GM06990 (cell line): ENCODE measurements at regions not wholly inside any gene's neighbourhood (a gene's known extent, or its start where the extent isn't known, plus 50 kb on each side); places are given as distances from the start of the nearest gene placed in this dataset.
A peak's percentile ranks its signal among the peaks of the same experiment; 100 is the strongest.

Source experiments
- DNase-seq: peaks from one replicate; pipeline ENCODE4 v3.0.0-alpha.2; 2011; ENCODE audit not compliant: insufficient read length; ENCODE audit errors: extremely low read depth
- H3K27me3 ChIP-seq: replicated peaks from 2 replicates; pipeline ENCODE4 v1.6.0; 2011; ENCODE audit warnings: low read length; ENCODE audit not compliant: control insufficient read depth, insufficient read depth
- H3K36me3 ChIP-seq: 2 replicates; pipeline ENCODE4 v1.5.1; 2011; ENCODE audit warnings: low read length; ENCODE audit not compliant: control insufficient read depth, insufficient read depth
- H3K4me3 ChIP-seq: replicated peaks from 2 replicates; pipeline ENCODE4 v1.5.1; 2011; ENCODE audit warnings: low read depth, mild to moderate bottlenecking, control low read depth, low read length
- TF ChIP-seq, protein P1 (sequence below): IDR thresholded peaks from 2 replicates; pipeline ENCODE4 v1.5.1; 2011; ENCODE audit warnings: low read length, control low read depth, mild to moderate bottlenecking, inconsistent platforms; ENCODE audit not compliant: insufficient read depth, poor library complexity, severe bottlenecking

DNA sequence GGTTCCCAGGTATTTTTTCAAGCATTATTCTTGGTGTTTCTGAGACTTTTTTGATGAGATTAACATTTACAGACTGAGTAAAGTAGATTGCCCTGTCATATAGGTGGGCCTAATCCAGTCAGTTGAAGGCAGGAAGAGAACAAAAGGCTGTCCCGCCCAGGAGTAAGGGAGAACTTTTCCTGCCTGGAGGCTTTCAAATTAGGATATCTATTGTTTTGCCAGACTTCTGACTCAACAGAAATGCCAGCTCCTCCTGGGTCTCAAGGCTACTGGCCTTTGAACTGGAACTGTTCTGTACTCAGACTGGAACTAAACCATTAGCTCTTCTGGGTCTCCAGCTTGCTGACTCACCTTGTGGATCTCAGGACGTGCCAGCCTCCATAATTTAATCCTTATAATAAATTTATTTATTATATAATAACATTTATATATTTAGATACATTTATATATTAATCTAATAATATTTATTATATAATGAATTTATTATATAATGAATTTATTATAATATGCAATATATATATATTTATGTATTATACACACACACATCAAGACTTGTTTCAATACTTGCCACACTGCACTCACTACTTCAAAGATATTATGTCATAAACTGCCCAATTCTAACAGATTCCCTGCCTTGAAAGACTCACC lies 510.8 kb upstream of the B3GALT2 start:
- DNase-seq: no peak
- Histone ChIP-seq H3K4me3 (no peak overlapping the region), H3K36me3 (no peaks in the 10 kb centered on the region), H3K27me3 (no peaks in the 10 kb centered on the region)
- TF ChIP-seq, protein P1, sequence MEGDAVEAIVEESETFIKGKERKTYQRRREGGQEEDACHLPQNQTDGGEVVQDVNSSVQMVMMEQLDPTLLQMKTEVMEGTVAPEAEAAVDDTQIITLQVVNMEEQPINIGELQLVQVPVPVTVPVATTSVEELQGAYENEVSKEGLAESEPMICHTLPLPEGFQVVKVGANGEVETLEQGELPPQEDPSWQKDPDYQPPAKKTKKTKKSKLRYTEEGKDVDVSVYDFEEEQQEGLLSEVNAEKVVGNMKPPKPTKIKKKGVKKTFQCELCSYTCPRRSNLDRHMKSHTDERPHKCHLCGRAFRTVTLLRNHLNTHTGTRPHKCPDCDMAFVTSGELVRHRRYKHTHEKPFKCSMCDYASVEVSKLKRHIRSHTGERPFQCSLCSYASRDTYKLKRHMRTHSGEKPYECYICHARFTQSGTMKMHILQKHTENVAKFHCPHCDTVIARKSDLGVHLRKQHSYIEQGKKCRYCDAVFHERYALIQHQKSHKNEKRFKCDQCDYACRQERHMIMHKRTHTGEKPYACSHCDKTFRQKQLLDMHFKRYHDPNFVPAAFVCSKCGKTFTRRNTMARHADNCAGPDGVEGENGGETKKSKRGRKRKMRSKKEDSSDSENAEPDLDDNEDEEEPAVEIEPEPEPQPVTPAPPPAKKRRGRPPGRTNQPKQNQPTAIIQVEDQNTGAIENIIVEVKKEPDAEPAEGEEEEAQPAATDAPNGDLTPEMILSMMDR: no peak

DNA sequence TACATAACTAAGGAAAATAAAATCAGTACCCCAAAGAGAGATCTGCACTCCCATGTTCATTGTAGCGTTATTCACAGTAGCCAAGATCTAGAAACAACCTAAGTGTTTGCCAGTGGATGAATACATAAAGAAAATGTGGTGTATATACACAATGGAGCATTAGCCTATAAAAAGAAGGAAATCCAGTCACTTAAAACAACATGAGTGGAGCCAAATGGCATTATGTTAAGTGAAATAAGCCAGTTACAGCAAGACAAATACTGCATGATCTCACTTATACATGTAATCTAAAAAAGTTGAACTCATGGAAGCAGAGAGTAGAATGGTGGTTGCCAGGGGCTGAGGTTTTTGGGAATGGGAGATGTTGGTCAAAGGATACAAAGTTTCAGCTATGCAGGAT lies 508.3 kb upstream of the B3GALT2 start:
- no peaks in the 10 kb centered on the region for H3K27me3 ChIP-seq
- no peak overlapping the region for H3K4me3 ChIP-seq
- TF ChIP-seq, protein P1: no peak
- H3K36me3 ChIP-seq: no peaks in the 10 kb centered on the region
- no peak for DNase-seq

DNA sequence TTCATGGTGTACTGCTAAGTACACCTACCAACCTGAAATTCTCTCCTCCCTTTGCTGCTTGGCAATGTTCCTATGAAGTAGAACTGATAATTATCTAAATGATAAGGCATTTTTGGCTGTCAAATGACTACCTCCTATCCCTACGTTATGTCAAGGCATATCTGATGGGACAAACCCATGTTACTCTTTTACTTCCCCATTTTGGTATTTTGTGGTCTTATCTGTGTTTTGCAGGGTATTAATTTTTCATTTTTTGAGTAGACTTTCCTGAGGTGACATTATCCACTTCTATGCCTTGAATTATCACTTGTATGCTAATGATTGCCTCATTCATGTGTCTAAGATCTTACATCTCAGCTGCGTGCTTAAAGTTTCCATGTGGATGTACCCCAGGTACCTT lies 499.6 kb upstream of the B3GALT2 start:
- Histone ChIP-seq H3K27me3 (no peaks in the 10 kb centered on the region), H3K36me3 (no peaks in the 10 kb centered on the region), H3K4me3 (no peak overlapping the region)
- DNase-seq: peak; percentile 1
- TF ChIP-seq, protein P1: no peak

DNA sequence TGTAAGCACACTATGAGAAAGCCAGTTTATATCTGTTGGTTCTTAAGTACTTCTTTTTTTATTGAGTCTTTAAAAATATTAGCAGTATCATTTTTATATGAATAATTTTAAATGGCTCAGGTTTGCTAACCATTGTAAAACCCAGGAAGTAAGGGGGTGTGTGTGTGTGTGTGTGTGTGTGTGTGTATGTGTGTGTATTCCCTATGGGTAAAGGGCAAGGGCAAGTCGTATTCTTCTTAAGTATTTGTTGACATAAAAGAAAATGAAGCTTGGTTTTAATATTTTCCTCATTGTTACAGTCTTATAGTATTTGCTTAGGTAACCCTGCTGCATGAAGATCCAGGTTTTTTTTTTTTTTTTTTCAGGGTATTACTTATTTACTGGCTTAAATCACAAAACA lies 495.0 kb upstream of the B3GALT2 start:
- Histone ChIP-seq H3K36me3 (no peaks in the 10 kb centered on the region), H3K4me3 (no peak overlapping the region), H3K27me3 (no peaks in the 10 kb centered on the region)
- DNase-seq: no peak
- TF ChIP-seq, protein P1: no peak

DNA sequence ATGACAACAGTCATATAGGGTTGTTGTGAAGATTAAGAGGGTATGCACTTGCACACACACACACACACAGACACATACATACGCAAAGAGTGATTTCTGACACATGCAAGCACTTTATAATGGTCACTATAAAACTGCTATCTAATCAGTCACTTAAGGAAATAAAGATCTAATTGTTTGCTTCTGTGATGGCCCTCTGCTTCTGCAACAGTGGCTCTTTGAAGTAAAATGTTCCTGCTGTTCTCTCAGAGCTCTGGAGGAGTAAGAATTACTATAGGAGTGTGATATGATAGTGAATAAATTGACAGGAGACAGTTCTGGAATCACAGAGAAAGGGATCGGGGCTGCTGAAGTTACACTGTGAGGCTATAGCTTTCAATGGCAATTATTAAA lies 494.5 kb upstream of the B3GALT2 start:
- TF ChIP-seq, protein P1: no peak
- Histone ChIP-seq H3K27me3 (no peaks in the 10 kb centered on the region), H3K4me3 (no peak overlapping the region), H3K36me3 (no peaks in the 10 kb centered on the region)
- no peak for DNase-seq
